Retinal pigment epithelial cell (primary cell): ENCODE measurements at regions not wholly inside any gene's neighbourhood (a gene's known extent, or its start where the extent isn't known, plus 50 kb on each side); places are given as distances from the start of the nearest gene placed in this dataset.

Experiments
- DNase-seq: peaks from one replicate; pipeline ENCODE4 v3.0.0-alpha.2; 2010; ENCODE audit warnings: low read depth
- H3K4me3 ChIP-seq: 2 replicates; pipeline ENCODE4 v1.5.1; 2011; ENCODE audit warnings: mild to moderate bottlenecking, low read length, control low read depth, moderate library complexity
- TF ChIP-seq, protein P1 (sequence below): conservative IDR thresholded peaks from 2 replicates; pipeline ENCODE4 v1.5.1; 2011; ENCODE audit warnings: low read depth, low read length, control low read depth, inconsistent platforms

DNA sequence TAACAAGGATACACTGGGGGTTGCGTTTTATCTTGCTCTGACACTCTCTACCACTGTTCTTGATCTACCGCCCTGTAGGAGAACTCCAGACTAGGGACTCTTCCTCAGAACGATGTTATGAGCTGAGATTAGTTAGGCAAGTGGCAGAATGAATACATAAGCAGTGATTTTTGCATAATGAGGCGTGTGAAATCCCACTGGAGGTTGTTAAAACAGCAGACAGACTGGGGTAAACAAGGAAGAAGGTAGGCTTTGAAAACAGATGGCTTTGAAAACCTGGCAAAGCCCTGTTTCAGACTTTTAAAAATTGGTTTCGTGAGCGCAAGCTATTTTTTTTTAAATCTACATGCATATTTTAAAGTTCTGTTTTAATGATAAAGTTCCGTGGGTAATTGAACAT, 785.2 kb downstream of the TYW1 start:
- no peak for DNase-seq
- no peak overlapping the region for H3K4me3 ChIP-seq
- TF ChIP-seq, protein P1, sequence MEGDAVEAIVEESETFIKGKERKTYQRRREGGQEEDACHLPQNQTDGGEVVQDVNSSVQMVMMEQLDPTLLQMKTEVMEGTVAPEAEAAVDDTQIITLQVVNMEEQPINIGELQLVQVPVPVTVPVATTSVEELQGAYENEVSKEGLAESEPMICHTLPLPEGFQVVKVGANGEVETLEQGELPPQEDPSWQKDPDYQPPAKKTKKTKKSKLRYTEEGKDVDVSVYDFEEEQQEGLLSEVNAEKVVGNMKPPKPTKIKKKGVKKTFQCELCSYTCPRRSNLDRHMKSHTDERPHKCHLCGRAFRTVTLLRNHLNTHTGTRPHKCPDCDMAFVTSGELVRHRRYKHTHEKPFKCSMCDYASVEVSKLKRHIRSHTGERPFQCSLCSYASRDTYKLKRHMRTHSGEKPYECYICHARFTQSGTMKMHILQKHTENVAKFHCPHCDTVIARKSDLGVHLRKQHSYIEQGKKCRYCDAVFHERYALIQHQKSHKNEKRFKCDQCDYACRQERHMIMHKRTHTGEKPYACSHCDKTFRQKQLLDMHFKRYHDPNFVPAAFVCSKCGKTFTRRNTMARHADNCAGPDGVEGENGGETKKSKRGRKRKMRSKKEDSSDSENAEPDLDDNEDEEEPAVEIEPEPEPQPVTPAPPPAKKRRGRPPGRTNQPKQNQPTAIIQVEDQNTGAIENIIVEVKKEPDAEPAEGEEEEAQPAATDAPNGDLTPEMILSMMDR, result no peak

DNA sequence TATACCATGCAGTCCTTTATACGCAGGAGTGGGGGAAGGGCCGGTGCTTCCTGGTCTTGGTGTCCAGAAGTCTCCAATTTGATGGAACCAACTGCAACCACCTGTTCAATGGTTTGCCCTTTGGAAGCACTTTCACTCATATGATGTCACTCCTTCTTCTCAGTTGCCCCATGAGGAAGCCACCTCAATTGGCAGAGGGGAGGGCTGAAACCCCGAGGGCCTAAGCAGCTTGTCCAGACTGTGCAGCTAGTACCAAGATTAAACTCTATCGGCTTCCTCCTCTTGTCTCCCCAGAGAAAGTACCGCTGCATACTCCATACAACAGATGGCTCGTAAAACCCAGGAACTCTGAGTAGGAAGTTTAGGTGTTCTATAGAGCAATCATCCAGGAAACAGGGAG, 789.4 kb downstream of the TYW1 start:
- DNase-seq, result no peak
- TF ChIP-seq, protein P1, result no peak
- no peak overlapping the region for H3K4me3 ChIP-seq

DNA sequence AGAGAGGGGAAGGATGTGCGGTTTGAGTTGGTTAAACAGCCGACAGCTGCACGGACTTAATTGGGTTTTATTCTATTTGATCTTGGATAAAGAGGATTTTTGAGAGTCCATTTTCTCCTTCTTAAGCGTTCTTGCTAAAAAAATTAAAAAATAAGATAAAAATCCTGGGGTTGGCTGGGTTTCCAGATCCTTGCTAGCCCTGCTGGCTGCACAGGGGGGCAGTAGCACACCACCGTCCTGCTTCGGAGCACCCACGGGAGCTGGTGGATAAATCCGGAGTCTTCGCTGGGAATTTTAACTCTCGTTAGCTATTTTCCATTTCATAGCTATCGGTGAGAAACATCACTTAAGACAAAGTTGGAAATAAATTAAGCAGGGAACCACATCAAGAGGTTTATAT, 792.0 kb downstream of the TYW1 start:
- no peak for DNase-seq
- H3K4me3 ChIP-seq, result no peak overlapping the region
- TF ChIP-seq, protein P1, result peak; percentile 65

DNA sequence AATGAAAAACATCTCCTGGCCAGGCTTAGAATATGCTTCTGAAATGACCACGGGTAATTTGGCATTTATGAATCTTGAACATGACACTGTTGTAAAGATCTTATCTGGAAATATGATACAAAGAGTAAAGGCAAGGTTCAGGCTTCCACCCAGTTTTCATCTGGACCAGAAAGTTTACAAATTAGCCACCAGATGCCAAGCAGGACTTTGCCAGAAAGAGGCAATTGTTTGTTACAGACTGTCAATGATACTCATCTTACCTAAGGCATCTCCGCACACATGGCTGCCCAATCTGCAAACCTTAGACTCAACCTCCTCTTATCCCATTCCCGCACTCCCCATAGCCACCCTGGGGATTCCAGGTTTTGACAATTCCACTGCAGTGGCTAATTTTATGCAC, 795.3 kb downstream of the TYW1 start:
- no peak for DNase-seq
- TF ChIP-seq, protein P1, result no peak
- no peak overlapping the region for H3K4me3 ChIP-seq

DNA sequence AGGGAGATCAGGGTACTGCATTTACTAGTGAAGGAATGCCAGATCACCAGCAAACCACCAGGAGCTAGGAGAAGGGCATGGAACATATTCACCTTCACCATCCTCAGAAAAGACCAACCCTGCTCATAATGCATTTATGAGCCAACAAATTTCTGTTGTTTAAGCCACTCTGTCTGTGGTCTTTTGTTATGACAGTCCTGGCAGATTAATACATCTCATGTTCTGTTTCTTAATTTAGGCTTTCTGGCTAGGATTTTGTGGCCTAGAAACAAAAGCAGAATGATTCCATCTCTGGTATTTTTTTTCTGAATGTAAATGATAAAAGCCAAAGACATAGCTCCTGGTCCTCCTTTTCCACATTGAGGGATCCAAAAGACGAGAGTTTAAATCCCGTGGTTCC, 797.9 kb downstream of the TYW1 start:
- H3K4me3 ChIP-seq, result no peak overlapping the region
- DNase-seq, result no peak
- TF ChIP-seq, protein P1, result no peak

DNA sequence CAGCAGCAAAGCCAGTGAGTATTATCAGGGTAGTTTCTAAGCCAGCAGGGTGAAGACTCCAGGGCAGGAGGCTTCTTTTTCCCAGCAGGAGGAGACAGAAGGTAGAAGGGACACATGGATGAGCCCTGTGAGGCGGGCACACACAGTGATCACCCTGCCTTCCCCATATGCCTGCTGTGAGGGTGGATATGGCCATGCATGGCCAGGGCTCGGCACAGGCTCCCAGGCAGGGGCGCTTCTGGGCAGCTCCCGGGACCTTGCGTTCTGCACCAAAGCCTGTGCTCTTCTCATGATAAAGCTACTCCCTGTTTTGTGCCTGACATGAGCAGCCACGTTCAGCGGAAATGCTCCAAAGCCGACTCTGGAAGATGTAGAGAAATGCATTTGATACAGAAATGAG, 807.2 kb downstream of the TYW1 start:
- TF ChIP-seq, protein P1, result no peak
- DNase-seq, result no peak
- H3K4me3 ChIP-seq, result no peak overlapping the region

DNA sequence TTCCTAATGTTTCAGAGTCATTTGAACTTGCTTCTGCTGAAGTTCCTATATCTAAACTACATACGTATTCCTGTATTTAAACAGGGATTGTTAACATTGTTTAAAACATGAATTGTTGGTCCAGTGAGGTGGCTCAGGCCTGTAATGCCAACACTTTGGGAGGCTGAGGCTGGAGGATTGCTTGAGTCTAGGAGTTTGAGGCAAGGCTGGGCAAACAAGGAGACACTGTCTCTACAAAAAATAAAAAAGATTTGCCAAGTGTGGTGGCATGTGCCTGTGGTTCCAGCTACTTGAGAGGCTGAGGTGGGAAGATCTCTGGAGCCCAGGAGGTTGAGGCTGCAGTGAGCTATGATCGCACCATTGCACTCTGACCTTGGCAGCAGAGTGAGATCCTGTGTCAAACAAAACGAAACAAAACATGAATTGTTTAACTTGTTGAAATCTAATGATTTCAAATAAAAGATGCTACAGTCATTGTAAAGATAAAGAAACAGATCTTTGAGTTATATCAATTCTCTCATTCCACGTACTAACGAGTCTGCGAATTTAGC, 809.4 kb downstream of the TYW1 start:
- no peak overlapping the region for H3K4me3 ChIP-seq
- no peak for DNase-seq
- TF ChIP-seq, protein P1, result no peak
